Upper lobe of left lung (tissue), 4 donors: ENCODE measurements at regions not wholly inside any gene's neighbourhood (a gene's known extent, or its start where the extent isn't known, plus 50 kb on each side); places are given as distances from the start of the nearest gene placed in this dataset.

Source experiments
- EP300 ChIP-seq, 4 donors: sonication (generic); formaldehyde crosslinking; IDR thresholded peaks; one replicate each; pipeline ENCODE4 v1.5.1; 2017; ENCODE audit warnings: antibody characterized with exemption in 4 of 4, control low read depth in 2 of 4
- POLR2A ChIP-seq, 4 donors: fragments of 450-650 bp; IDR thresholded peaks; one replicate each; pipeline ENCODE4 v1.5.1; 2016 to 2017; ENCODE audit warnings: antibody characterized with exemption in 4 of 4, mild to moderate bottlenecking in 2 of 4
- TF ChIP-seq, protein P1 (sequence below), 6 experiments: fragments of 450-650 bp in 4 of 6; fragments of 200-600 bp in 2 of 6; sonication (generic) in 2 of 6; IDR thresholded peaks; one replicate each; pipeline ENCODE4 v1.5.1; 2016 to 2019; ENCODE audit warnings: antibody characterized with exemption in 6 of 6

DNA sequence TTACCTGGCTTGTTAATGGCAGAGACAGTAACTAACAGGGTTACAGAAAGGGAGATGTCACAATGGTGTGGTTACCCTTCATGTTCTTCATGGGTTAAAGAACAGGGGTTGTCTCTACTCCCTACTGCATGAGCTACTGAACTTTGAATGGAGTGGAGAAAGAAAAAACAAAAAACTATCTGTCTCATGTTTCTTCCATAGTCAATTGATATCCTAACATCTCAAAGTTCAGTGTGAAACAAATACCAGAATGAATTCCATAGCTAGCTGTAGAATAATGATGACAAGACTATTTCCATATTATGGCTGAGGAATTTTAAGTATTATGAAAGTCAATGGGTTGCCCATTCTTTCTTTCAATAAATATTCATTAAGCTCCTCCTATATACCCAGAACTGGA lies 161.3 kb upstream of the LPP start:
- TF ChIP-seq, protein P1, sequence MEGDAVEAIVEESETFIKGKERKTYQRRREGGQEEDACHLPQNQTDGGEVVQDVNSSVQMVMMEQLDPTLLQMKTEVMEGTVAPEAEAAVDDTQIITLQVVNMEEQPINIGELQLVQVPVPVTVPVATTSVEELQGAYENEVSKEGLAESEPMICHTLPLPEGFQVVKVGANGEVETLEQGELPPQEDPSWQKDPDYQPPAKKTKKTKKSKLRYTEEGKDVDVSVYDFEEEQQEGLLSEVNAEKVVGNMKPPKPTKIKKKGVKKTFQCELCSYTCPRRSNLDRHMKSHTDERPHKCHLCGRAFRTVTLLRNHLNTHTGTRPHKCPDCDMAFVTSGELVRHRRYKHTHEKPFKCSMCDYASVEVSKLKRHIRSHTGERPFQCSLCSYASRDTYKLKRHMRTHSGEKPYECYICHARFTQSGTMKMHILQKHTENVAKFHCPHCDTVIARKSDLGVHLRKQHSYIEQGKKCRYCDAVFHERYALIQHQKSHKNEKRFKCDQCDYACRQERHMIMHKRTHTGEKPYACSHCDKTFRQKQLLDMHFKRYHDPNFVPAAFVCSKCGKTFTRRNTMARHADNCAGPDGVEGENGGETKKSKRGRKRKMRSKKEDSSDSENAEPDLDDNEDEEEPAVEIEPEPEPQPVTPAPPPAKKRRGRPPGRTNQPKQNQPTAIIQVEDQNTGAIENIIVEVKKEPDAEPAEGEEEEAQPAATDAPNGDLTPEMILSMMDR (IDR thresholded peaks at IDR 0.05), result no peak
- no peak for TF ChIP-seq EP300 (IDR thresholded peaks at IDR 0.05)
- no peak for TF ChIP-seq POLR2A (IDR thresholded peaks at IDR 0.05)
